GM12875 (cell line): ENCODE measurements at regions not wholly inside any gene's neighbourhood (a gene's known extent, or its start where the extent isn't known, plus 50 kb on each side); places are given as distances from the start of the nearest gene placed in this dataset.

Experiments used
- H3K4me3 ChIP-seq: one replicate; pipeline ENCODE4 v1.5.1; 2011; ENCODE audit warnings: low read depth, low read length, control low read depth
- TF ChIP-seq, protein P1 (sequence below): IDR thresholded peaks from 2 replicates; pipeline ENCODE4 v1.5.1; 2011; ENCODE audit warnings: low read depth, mild to moderate bottlenecking, control low read depth, inconsistent platforms, low read length, moderate library complexity, borderline replicate concordance; ENCODE audit not compliant: insufficient read depth

GRCh38 chr11:80239217-80239616, 798.4 kb upstream of the TENM4 start:
- no peak overlapping the region for H3K4me3 ChIP-seq

DNA sequence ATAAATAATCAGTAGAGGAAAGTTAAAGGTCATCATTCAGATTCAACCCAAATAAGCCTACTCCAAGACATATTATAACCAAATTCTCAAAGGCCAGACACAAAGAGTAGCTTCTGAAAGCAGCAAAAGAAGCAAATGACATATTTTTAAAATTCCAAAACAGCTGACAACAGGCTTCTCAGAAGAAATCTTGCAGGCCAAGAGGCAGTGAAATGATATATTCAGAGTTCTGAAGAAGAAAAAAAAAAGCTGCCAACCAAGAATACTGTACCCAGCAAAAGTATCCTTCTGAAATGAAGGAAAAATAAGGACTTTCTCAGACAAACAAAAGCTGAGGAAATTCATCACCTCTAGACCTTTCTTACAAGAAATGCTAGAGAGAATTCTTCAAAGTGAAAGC, 787.1 kb upstream of the TENM4 start:
- TF ChIP-seq, protein P1, sequence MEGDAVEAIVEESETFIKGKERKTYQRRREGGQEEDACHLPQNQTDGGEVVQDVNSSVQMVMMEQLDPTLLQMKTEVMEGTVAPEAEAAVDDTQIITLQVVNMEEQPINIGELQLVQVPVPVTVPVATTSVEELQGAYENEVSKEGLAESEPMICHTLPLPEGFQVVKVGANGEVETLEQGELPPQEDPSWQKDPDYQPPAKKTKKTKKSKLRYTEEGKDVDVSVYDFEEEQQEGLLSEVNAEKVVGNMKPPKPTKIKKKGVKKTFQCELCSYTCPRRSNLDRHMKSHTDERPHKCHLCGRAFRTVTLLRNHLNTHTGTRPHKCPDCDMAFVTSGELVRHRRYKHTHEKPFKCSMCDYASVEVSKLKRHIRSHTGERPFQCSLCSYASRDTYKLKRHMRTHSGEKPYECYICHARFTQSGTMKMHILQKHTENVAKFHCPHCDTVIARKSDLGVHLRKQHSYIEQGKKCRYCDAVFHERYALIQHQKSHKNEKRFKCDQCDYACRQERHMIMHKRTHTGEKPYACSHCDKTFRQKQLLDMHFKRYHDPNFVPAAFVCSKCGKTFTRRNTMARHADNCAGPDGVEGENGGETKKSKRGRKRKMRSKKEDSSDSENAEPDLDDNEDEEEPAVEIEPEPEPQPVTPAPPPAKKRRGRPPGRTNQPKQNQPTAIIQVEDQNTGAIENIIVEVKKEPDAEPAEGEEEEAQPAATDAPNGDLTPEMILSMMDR = no peak
- H3K4me3 ChIP-seq = no peak overlapping the region

More at GRCh38 chr11:80239217-80239616, 798.4 kb upstream of the TENM4 start:
- TF ChIP-seq, protein P1 = no peak

DNA sequence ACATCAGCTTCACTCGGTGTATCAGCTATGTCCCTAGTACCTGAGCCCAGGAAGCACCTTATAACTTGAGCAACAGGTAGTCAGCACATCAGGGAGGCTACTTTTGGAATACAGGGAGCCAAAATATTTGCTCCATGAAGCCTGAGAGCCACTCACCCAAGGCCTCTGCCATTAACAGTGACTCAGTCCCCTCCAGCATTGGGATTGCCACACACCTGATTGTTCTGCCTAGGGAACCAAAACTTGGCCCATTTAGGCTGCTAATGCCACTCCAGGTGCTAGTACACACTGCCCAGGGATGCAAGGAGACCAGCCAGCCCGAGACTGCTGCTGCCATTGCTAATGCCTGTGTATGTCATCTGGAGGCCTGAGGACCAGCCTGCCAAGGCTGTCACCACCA, 773.6 kb upstream of the TENM4 start:
- H3K4me3 ChIP-seq = no peak overlapping the region
- TF ChIP-seq, protein P1 = no peak

DNA sequence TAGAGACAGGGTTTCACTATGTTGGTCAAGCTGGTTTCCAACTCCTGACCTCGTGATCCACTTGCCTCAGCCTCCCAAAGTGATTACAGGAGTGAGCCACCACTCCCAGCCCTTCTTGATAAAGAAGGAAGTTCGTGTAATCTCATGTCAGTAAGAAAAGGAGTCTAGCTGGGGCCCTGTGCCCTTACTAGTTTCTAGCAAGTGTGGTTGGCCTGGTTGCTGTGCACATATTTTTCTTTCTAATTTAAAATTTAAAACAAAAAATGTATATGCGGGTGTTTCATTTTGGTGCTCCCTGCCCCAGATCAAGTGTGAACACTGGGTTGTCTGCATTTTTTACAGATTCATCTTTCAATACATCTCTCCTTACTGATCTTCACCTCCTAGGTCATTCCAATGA, 770.8 kb upstream of the TENM4 start:
- TF ChIP-seq, protein P1 = no peak
- no peak overlapping the region for H3K4me3 ChIP-seq

- TF ChIP-seq, protein P1 = no peak
- no peak overlapping the region for H3K4me3 ChIP-seq
Measured at GRCh38 chr11:80204021-80204420, 763.2 kb upstream of the TENM4 start.

DNA sequence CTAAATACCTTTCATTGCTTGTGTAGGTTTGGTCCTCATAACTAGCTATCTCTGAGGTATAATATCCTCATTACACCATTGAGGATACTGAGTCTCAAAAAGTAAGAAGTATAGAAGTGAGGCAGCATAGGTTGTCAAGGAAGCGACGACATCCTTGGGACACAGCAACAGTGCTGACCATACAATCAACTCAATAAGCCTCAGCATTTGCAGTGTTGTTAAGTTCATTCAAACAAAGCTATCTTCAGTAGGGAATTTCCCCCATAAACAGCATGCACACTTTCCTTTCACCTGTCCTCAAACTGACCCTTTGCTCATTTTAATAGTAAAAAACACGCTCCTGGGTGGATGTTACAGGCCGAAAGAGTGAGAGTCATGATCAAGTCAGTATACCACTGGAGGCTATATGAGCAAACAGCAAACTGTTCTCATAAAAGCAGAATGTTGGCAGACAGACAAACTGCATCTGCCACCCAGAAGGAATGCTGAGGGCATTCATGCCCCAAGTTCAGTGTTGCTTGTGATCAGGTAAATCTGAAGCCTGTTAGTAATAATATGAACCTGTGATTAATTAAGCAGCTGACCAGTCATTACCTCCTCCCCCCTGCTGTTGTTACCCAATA, 756.2 kb upstream of the TENM4 start:
- TF ChIP-seq, protein P1 = no peak
- no peak overlapping the region for H3K4me3 ChIP-seq

DNA sequence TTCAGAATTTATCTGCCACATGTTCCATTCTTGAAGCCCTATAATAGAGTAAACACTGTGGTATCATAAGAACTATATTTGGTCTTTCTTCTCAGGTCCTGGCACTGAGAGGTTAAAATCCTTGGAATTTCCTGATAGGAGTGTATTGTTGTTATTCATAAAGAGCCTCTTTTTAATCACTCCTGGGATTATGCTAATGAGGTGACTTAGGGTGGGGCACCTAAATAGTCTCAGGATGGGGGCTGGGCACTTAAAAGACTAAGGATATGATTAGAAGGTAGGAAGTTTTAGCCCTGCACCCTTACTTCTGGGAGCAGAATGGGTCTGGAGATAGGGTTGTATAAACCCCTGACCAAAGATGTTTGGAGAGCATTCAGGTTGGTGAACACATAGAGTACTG, 755.2 kb upstream of the TENM4 start:
- no peak overlapping the region for H3K4me3 ChIP-seq
- TF ChIP-seq, protein P1 = no peak
